NCI-H146 treated with DMSO at 0.1 percent for 48 hours (cell line): ENCODE measurements at regions not wholly inside any gene's neighbourhood (a gene's known extent, or its start where the extent isn't known, plus 50 kb on each side); places are given as distances from the start of the nearest gene placed in this dataset.
A peak's percentile ranks its signal among the peaks of the same experiment; 100 is the strongest.

Experiments
- DNase-seq: peaks from one replicate; lab custom pipeline; 2025; ENCODE audit not compliant: unreplicated experiment; lab: John Stamatoyannopoulos, UW

DNA sequence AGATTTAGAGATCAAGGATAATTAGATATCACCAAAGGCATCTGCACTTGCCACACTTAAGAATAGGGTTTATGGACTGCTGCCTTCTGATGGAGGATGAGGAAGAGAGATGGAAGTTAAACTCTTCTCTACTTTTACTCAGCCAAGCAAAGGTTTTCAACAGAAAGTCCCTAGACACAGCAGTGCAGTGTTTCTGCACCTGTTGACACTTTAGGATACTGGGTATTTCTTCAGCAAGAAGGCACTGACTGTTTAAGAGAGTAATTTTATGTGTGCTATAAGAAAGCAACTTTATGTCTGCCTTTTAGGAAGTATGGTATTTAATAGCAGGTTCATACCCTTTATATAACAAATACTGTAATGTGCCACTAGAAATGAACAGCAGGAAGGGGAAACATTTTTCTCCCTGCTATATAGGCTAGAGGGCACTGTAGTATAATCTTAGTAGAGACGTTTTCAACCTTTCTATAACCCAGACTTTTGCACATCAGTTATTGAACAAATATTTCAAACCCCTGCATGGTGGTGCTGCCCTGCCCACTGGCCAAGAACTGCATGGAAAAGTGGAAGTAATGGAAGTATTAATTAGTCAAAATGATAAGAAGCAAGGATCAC lies 225.0 kb upstream of the GRIP1 start:
- DNase-seq: no peak

- DNase-seq: no peak
Observed at GRCh38 chr12:66905201-66905600, 226.3 kb upstream of the GRIP1 start.

- DNase-seq: no peak
Observed at GRCh38 chr12:66910366-66910974, 231.6 kb upstream of the GRIP1 start.

GRCh38 chr12:66915306-66915904 lies 236.5 kb upstream of the GRIP1 start:
- peak; percentile 53 for DNase-seq

DNA sequence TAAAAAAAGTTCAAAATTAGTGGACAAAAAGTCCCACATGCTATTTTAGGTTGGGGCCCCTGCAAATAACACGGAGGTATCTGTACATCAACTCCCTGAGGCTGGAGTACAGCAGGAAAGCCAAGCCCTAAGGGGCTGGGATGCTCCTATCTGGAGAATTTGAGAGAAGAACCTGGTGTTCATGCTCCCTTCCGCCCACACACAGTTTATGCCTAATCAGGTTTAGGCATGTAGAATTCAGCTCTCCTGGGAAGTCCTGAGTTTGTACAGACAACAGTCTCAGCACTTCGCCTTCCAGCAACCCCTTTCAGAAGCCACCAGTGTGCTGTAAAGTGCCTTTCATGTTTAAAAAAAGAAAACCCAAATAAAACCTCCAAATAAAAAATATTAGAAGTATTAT lies 237.3 kb upstream of the GRIP1 start:
- DNase-seq: no peak

GRCh38 chr12:66919466-66919865 lies 240.6 kb upstream of the GRIP1 start:
- no peak for DNase-seq

DNA sequence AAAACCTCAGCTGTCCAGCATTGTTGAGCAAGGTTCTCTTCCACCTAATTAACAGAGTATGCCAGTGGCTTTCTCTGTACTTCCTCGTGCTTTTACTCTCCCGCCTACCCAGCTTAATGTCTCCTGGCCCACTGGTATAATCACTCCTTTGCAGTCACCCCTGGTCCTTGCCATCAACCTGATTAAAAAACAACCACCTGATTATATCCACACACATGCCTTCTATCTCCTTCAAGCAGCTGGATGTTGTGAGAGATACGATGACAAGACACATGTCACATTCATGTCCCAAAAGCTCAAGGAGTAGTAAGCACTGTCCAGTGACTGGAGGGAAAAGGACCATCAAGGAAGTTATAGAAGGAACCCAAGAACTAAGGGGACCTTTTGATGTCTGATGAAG lies 241.3 kb upstream of the GRIP1 start:
- DNase-seq: no peak

- DNase-seq: no peak
Observed at GRCh38 chr12:66921151-66921550, 242.3 kb upstream of the GRIP1 start.

- DNase-seq: no peak
Observed at GRCh38 chr12:66925083-66925482, 246.2 kb upstream of the GRIP1 start.

- DNase-seq: no peak
Observed at GRCh38 chr12:66929121-66929520, 250.2 kb upstream of the GRIP1 start.

DNA sequence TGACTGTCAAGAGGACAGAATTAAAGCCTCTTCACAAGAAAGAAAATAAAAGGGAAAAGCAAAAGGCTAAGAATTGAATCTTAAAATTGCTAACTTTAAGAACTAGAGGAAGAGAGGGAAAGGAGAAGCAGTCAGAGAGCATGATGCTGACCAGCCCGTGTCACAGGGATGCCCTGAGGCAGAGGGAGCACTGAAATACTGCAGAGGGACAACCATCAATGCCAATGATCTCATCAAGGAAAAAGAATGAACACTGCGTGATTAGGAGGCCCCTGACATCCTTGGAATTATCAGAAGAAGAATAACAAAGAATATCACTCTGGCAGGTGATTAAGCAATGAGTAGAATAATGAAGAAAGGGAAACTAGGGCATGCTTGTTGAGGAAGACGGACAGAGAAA lies 252.2 kb upstream of the GRIP1 start:
- DNase-seq: no peak

DNA sequence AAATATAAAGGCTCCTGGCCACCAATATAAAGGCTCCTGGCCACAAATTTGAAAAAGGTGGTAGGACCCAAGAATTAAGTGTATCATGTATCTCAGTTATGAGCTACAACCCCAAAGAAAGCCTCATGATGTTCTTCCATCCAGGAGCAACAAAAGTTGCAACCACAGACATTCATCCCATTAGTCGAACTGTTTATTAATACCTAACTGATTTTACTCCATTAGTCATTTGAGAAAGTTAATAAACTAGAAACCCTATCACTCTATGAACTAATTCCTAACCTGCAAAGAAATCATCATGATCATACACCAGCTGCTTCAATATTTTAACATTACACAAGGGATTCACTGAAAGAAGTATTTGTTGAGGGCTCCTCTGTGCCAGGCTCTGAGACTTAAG lies 253.2 kb upstream of the GRIP1 start:
- DNase-seq: no peak

- DNase-seq: no peak
Observed at GRCh38 chr12:66934302-66935062, 255.6 kb upstream of the GRIP1 start.

DNA sequence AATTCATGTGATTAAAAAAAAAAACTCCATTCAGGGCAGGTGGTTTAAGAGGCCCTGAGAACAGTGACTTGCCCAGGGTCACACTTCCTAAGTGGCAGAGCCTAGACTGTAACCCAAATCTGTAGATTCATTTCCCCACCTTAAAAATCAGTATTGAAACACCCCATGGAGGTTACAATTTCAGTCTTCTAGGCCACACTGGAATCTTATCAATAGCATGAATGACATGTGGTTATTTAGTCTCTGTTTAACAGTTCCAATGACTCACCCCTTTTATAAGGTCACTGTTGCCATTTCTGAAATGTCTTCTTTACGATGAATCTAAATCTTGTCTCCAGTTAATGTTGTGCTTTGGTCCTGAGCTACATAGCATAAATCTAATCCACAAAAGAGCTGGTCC lies 262.3 kb upstream of the GRIP1 start:
- no peak for DNase-seq

- no peak for DNase-seq
Observed at GRCh38 chr12:66942741-66943465, 264.0 kb upstream of the GRIP1 start.

DNA sequence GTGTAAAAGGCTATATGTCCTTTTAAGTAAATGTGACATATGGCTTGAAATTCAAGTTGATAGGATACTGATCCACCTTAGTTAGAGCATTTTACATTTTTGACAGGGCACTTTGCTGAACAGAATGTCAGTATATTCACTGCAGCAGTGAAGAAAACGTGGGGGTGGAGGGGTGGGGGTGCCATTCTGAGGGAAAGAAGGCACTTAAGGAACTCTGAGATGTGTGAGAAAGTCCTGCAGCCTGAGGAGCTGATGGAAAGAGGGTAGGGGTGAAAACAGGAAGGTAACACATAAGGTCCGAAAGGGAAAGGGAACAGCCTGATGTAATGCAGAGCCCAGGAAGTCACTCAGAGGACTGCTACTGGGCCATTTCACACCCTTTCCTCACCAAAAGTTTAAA lies 265.5 kb upstream of the GRIP1 start:
- no peak for DNase-seq

DNA sequence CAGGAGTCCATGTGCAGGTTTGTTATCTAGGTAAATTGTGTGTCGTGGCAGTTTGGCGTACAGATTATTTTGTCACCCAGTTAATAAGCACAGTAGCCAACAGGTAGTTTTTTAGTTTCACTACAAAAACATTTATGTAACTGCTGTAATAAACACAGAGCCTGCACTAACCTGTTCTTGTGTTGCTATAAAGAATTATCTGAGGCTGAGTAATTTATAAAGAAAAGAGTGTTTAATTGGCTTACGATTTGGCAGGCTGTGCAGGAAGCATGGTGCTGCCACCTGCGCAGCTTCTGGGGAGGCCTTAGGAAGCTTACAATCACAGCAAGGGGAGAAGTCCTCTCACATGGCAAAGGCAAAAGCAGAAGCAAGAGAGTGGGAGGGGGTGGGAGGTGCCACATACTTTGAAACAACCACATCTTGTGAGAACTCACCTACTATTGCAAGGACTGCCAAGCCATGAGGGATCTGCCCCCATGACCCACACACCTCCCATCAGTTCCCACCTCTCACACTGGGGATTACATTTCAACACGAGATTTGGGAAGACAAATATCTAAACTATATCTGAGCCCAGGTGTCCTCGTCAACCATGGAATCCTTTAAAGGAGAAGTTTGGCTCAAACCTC lies 266.4 kb upstream of the GRIP1 start:
- no peak for DNase-seq

DNA sequence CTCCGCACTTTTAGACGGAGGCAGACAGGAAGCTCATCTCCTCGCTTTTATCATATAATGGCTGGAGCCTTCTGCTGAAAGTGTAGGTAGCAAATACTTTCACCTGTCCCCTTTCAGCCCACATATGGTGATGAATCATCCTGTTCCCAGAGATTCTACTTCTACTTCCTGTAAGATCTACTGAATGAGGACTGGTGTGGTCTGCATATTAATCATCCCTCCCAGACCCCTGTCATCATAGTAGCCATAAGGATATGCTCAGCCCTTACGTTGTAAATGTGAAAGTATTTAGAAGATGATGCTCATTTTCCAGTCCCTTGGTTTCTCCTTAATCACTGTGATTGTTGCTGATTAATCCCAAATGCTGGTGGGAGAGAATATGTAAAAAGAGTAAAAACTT lies 268.2 kb upstream of the GRIP1 start:
- no peak for DNase-seq

GRCh38 chr12:66952668-66953067 lies 273.8 kb upstream of the GRIP1 start:
- DNase-seq: no peak

GRCh38 chr12:66956300-66956699 lies 277.4 kb upstream of the GRIP1 start:
- no peak for DNase-seq

DNA sequence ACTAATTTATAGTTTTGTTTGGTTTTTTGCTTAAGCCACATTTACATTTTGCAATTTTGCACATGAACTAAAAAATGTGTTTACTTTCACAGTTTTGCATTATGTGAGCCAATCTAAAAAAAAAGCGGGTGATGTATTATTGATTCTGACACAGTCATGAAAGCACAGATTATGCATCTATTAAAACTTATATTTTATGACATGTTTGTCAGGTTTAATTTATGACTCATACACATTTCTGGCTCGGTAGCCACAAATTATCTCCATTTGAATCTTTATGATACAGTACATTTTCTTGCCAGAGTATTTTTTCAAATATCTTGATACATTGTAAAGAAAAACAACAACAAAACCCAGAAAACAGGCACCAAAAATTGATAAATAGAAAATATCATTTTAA lies 280.4 kb upstream of the GRIP1 start:
- DNase-seq: no peak
